GM13976 (cell line): ENCODE measurements at regions not wholly inside any gene's neighbourhood (a gene's known extent, or its start where the extent isn't known, plus 50 kb on each side); places are given as distances from the start of the nearest gene placed in this dataset.
A peak's percentile ranks its signal among the peaks of the same experiment; 100 is the strongest.

Source experiments
- DNase-seq: peaks from one replicate; pipeline ENCODE4 v3.0.0; 2012; ENCODE audit warnings: low spot score
- CTCF ChIP-seq: IDR thresholded peaks from 2 replicates; pipeline ENCODE4 v1.5.1; 2012; ENCODE audit warnings: borderline replicate concordance, mild to moderate bottlenecking; ENCODE audit not compliant: insufficient read depth; ENCODE audit errors: extremely low read depth, missing control alignments, control extremely low read depth
- in situ Hi-C: fragments of 300-500 bp; cut with MboI; formaldehyde crosslinking; loops from one replicate; pipeline ENCODE4 v1.12.0; 2022; ENCODE audit warnings: low sequenced_read_pairs, mixed read lengths, inconsistent platforms; ENCODE audit not compliant: unreplicated experiment

- DNase-seq: no peak
- in situ Hi-C loops: no loop called here
Observed at GRCh38 chr2:164032995-164033394, 297.2 kb upstream of the FIGN start.

GRCh38 chr2:164030623-164031022 is 294.8 kb upstream of the FIGN start:
- no peak for DNase-seq
- TF ChIP-seq CTCF: no peak
- in situ Hi-C loops: no loop called here

More at GRCh38 chr2:164032995-164033394, 297.2 kb upstream of the FIGN start:
- no peak for TF ChIP-seq CTCF

GRCh38 chr2:164028814-164029534 is 293.2 kb upstream of the FIGN start:
- TF ChIP-seq CTCF: no peak
- in situ Hi-C loops: no loop called here

GRCh38 chr2:164024396-164024795 is 288.6 kb upstream of the FIGN start:
- no peak for DNase-seq
- in situ Hi-C loops: no loop called here
- no peak for TF ChIP-seq CTCF

More at GRCh38 chr2:164028814-164029534, 293.2 kb upstream of the FIGN start:
- no peak for DNase-seq

- TF ChIP-seq CTCF: no peak
- in situ Hi-C loops: no loop called here
- DNase-seq: no peak
Observed at GRCh38 chr2:164023896-164024295, 288.1 kb upstream of the FIGN start.

GRCh38 chr2:164015328-164016123 is 279.7 kb upstream of the FIGN start:
- DNase-seq: peak; percentile 43
- in situ Hi-C loops: no loop called here
- no peak for TF ChIP-seq CTCF
